A673 (cell line): ENCODE measurements at regions not wholly inside any gene's neighbourhood (a gene's known extent, or its start where the extent isn't known, plus 50 kb on each side); places are given as distances from the start of the nearest gene placed in this dataset.

Source experiments
- CTCF ChIP-seq: fragments of 300-800, 200-600 bp; sonication (generic); conservative IDR thresholded peaks from 2 replicates; pipeline ENCODE4 v1.5.1; 2017; ENCODE audit warnings: low read depth, mild to moderate bottlenecking, antibody characterized with exemption, low read length, moderate library complexity, mixed read lengths
- EZH2 ChIP-seq: fragments of 200-600 bp; sonication (generic); IDR thresholded peaks from 2 replicates; pipeline ENCODE4 v1.6.1; 2017; ENCODE audit warnings: borderline replicate concordance, low read depth, mild to moderate bottlenecking, mixed read lengths, antibody characterized with exemption, low read length; ENCODE audit not compliant: poor library complexity, severe bottlenecking

- TF ChIP-seq CTCF, result no peak
- no peak for TF ChIP-seq EZH2
Observed at GRCh38 chr5:30447431-30447830, 746.1 kb upstream of the CDH6 start.
